Liver (tissue), 8 donors: ENCODE measurements at regions not wholly inside any gene's neighbourhood (a gene's known extent, or its start where the extent isn't known, plus 50 kb on each side); places are given as distances from the start of the nearest gene placed in this dataset.

Experiments
- DNase-seq: peaks from one replicate; pipeline ENCODE4 v3.0.0-alpha.2; 2017; ENCODE audit warnings: low spot score
- H3K27ac ChIP-seq, 2 donors: one replicate each; pipeline ENCODE4 v1.7.0; 2013; ENCODE audit warnings: inconsistent platforms in 2 of 2, low read length in 2 of 2, control low read depth in 1 of 2, low read depth in 1 of 2, mild to moderate bottlenecking in 1 of 2
- H3K27me3 ChIP-seq, 4 donors: one replicate each; pipeline versions ENCODE4 v1.6.1 to v1.7.0; 2013; ENCODE audit warnings: low read length in 3 of 4, inconsistent platforms in 1 of 4, mild to moderate bottlenecking in 1 of 4, moderate library complexity in 1 of 4; ENCODE audit not compliant: control insufficient read depth in 4 of 4, insufficient read depth in 4 of 4
- H3K36me3 ChIP-seq, 4 donors: one replicate each; pipeline versions ENCODE4 v1.6.1 to v1.7.0; 2013; ENCODE audit warnings: low read length in 3 of 4, mild to moderate bottlenecking in 3 of 4, low read depth in 1 of 4, moderate library complexity in 1 of 4; ENCODE audit not compliant: control insufficient read depth in 4 of 4, insufficient read depth in 3 of 4
- H3K4me1 ChIP-seq, 4 donors: one replicate each; pipeline versions ENCODE4 v1.6.1 to v1.7.0; 2013; ENCODE audit warnings: low read length in 3 of 4, mild to moderate bottlenecking in 3 of 4, moderate library complexity in 1 of 4; ENCODE audit not compliant: control insufficient read depth in 4 of 4, insufficient read depth in 4 of 4
- H3K4me3 ChIP-seq, 3 donors: one replicate each; pipeline versions ENCODE4 v1.6.1 to v1.7.0; 2013; ENCODE audit warnings: low read length in 3 of 3, control low read depth in 1 of 3, low read depth in 1 of 3, mild to moderate bottlenecking in 1 of 3
- H3K9ac ChIP-seq, 2 donors: one replicate each; pipeline ENCODE4 v1.7.0; 2013; ENCODE audit warnings: low read length in 2 of 2, mild to moderate bottlenecking in 2 of 2, moderate library complexity in 2 of 2, control low read depth in 1 of 2, low read depth in 1 of 2
- H3K9me3 ChIP-seq, 4 donors: one replicate each; pipeline versions ENCODE4 v1.6.1 to v1.7.0; 2013; ENCODE audit warnings: low read length in 3 of 4; ENCODE audit not compliant: control insufficient read depth in 4 of 4
- ATF3 ChIP-seq: IDR thresholded peaks from 2 replicates; pipeline ENCODE4 v1.6.1; 2016; ENCODE audit warnings: antibody characterized with exemption
- CTCF ChIP-seq: fragments of 150-350 bp; IDR thresholded peaks from 2 replicates; pipeline ENCODE4 v1.5.1; 2017; ENCODE audit warnings: improper control_type of control experiment, low read depth, low read length; ENCODE audit not compliant: missing input control
- EGR1 ChIP-seq, 2 donors: IDR thresholded peaks; 2 replicates each; pipeline ENCODE4 v1.6.1; 2016 to 2018; ENCODE audit warnings: antibody characterized with exemption in 2 of 2, low read depth in 2 of 2
- FOXA1 ChIP-seq: IDR thresholded peaks from 2 replicates; pipeline ENCODE4 v1.6.1; 2016; ENCODE audit warnings: antibody characterized with exemption
- FOXA2 ChIP-seq: IDR thresholded peaks from 2 replicates; pipeline ENCODE4 v1.6.1; 2016; ENCODE audit warnings: antibody characterized with exemption
- GABPA ChIP-seq, 2 donors: IDR thresholded peaks in 1 of 2; conservative IDR thresholded peaks in 1 of 2; 2 replicates each; pipeline ENCODE4 v1.6.1; 2016; ENCODE audit warnings: antibody characterized with exemption in 2 of 2, mild to moderate bottlenecking in 1 of 2, moderate library complexity in 1 of 2
- HNF4A ChIP-seq, 2 donors: conservative IDR thresholded peaks; 2 replicates each; pipeline ENCODE4 v1.6.1; 2016; ENCODE audit warnings: antibody characterized with exemption in 2 of 2, mild to moderate bottlenecking in 2 of 2
- HNF4G ChIP-seq: IDR thresholded peaks from 2 replicates; pipeline ENCODE4 v1.6.1; 2016; ENCODE audit warnings: antibody characterized with exemption
- JUND ChIP-seq, 2 donors: IDR thresholded peaks; 2 replicates each; pipeline ENCODE4 v1.6.1; 2016; ENCODE audit warnings: antibody characterized with exemption in 2 of 2
- MAX ChIP-seq: IDR thresholded peaks from 2 replicates; pipeline ENCODE4 v1.6.1; 2016; ENCODE audit warnings: antibody characterized with exemption
- NR2F2 ChIP-seq: IDR thresholded peaks from 2 replicates; pipeline ENCODE4 v1.6.1; 2016; ENCODE audit warnings: antibody characterized with exemption
- RAD21 ChIP-seq, 2 donors: IDR thresholded peaks; 2 replicates each; pipeline ENCODE4 v1.6.1; 2016; ENCODE audit warnings: antibody characterized with exemption in 2 of 2, mild to moderate bottlenecking in 2 of 2
- RXRA ChIP-seq, 2 donors: IDR thresholded peaks; 2 replicates each; pipeline ENCODE4 v1.6.1; 2017 to 2018; ENCODE audit warnings: antibody characterized with exemption in 2 of 2, mild to moderate bottlenecking in 1 of 2
- SP1 ChIP-seq: IDR thresholded peaks from 2 replicates; pipeline ENCODE4 v1.6.1; 2018; ENCODE audit warnings: antibody characterized with exemption, mild to moderate bottlenecking
- TAF1 ChIP-seq: conservative IDR thresholded peaks from 2 replicates; pipeline ENCODE4 v1.6.1; 2016; ENCODE audit warnings: antibody characterized with exemption, mild to moderate bottlenecking
- YY1 ChIP-seq: IDR thresholded peaks from 2 replicates; pipeline ENCODE4 v1.6.1; 2016; ENCODE audit warnings: antibody characterized with exemption, mild to moderate bottlenecking
- ZBTB33 ChIP-seq: IDR thresholded peaks from 2 replicates; pipeline ENCODE4 v1.6.1; 2016; ENCODE audit warnings: antibody characterized with exemption
- WGBS: extraction: QIAGEN DNeasy Blood & Tissue Kit; methylation state at CpG from one replicate; pipeline ENCODE4 v1.1.7; 2013; 5-methylcytosine and 5-hydroxymethylcytosine counted together
- TF ChIP-seq, protein P1 (sequence below): IDR thresholded peaks from 2 replicates; pipeline ENCODE4 v1.6.1; 2016; ENCODE audit warnings: antibody characterized with exemption, mild to moderate bottlenecking
- donor health status: healthy.
- donor health status: healthy.
- donor health status: healthy.
- donor health status: healthy.
- donor health status: healthy.

GRCh38 chr14:96980835-96981234, 183.7 kb downstream of the VRK1 start:
- Histone ChIP-seq H3K36me3 (no peaks in the 10 kb centered on the region), H3K4me3 (no peak overlapping the region), H3K4me1 (no peaks in the 10 kb centered on the region), H3K9ac (no peak overlapping the region), H3K9me3 (peaks cover 0 to 5% (median under 1%) of the 10 kb centered on the region in 4 donors), H3K27me3 (peaks cover 0 to 3% (median 0%) of the 10 kb centered on the region in 4 donors), H3K27ac (no peak overlapping the region)
- DNase-seq, result no peak
- TF ChIP-seq CTCF, result no peak
- no peak for TF ChIP-seq ATF3
- no peak for TF ChIP-seq MAX
- no peak for TF ChIP-seq HNF4A (conservative IDR thresholded peaks at IDR 0.05)
- no peak for TF ChIP-seq JUND (IDR thresholded peaks at IDR 0.05)
- TF ChIP-seq HNF4G, result no peak
- no peak for TF ChIP-seq TAF1
- TF ChIP-seq FOXA2, result no peak
- TF ChIP-seq EGR1 (IDR thresholded peaks at IDR 0.05; ENCODE audit: low read depth in 2 of 2), result no peak
- TF ChIP-seq SP1, result no peak
- no peak for TF ChIP-seq FOXA1
- no peak for TF ChIP-seq NR2F2
- TF ChIP-seq RXRA (IDR thresholded peaks at IDR 0.05), result no peak
- no peak for TF ChIP-seq ZBTB33
- no peak for TF ChIP-seq GABPA (IDR thresholded peaks at IDR 0.05 in 1 of 2, conservative IDR thresholded peaks at IDR 0.05 in 1 of 2)
- TF ChIP-seq RAD21 (IDR thresholded peaks at IDR 0.05), result no peak
- TF ChIP-seq, protein P1, sequence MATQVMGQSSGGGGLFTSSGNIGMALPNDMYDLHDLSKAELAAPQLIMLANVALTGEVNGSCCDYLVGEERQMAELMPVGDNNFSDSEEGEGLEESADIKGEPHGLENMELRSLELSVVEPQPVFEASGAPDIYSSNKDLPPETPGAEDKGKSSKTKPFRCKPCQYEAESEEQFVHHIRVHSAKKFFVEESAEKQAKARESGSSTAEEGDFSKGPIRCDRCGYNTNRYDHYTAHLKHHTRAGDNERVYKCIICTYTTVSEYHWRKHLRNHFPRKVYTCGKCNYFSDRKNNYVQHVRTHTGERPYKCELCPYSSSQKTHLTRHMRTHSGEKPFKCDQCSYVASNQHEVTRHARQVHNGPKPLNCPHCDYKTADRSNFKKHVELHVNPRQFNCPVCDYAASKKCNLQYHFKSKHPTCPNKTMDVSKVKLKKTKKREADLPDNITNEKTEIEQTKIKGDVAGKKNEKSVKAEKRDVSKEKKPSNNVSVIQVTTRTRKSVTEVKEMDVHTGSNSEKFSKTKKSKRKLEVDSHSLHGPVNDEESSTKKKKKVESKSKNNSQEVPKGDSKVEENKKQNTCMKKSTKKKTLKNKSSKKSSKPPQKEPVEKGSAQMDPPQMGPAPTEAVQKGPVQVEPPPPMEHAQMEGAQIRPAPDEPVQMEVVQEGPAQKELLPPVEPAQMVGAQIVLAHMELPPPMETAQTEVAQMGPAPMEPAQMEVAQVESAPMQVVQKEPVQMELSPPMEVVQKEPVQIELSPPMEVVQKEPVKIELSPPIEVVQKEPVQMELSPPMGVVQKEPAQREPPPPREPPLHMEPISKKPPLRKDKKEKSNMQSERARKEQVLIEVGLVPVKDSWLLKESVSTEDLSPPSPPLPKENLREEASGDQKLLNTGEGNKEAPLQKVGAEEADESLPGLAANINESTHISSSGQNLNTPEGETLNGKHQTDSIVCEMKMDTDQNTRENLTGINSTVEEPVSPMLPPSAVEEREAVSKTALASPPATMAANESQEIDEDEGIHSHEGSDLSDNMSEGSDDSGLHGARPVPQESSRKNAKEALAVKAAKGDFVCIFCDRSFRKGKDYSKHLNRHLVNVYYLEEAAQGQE, result no peak
- no peak for TF ChIP-seq YY1
- WGBS, result 90% methylated on average over 4 of the region's 4 CpGs
